ENCODE measurements at regions not wholly inside any gene's neighbourhood (a gene's known extent, or its start where the extent isn't known, plus 50 kb on each side); places are given as distances from the start of the nearest gene placed in this dataset.

GRCh38 chr3:127491909-127492308, 98.6 kb downstream of the TPRA1 start:
- TF ChIP-seq CTCF (IDR thresholded peaks at IDR 0.05; ENCODE audit: low read depth, low read length) (no peak), EZH2phosphoT487 (IDR thresholded peaks at IDR 0.05; ENCODE audit: low read depth) (no peak)
